NCI-H1436 (cell line): ENCODE measurements at regions not wholly inside any gene's neighbourhood (a gene's known extent, or its start where the extent isn't known, plus 50 kb on each side); places are given as distances from the start of the nearest gene placed in this dataset.
"Not testable (repeated sequence)": the region's sequence is repeated elsewhere in the genome, so short reads cannot be mapped to it uniquely, and the experiment has no call there.

Experiments
- DNase-seq: peaks from one replicate; lab custom pipeline; 2025; lab: John Stamatoyannopoulos, UW

- no peak for DNase-seq
Observed at GRCh38 chr7:152905949-152906348, 146.4 kb downstream of the ACTR3B start.

GRCh38 chr7:152907042-152907761 lies 147.7 kb downstream of the ACTR3B start:
- DNase-seq = no peak

DNA sequence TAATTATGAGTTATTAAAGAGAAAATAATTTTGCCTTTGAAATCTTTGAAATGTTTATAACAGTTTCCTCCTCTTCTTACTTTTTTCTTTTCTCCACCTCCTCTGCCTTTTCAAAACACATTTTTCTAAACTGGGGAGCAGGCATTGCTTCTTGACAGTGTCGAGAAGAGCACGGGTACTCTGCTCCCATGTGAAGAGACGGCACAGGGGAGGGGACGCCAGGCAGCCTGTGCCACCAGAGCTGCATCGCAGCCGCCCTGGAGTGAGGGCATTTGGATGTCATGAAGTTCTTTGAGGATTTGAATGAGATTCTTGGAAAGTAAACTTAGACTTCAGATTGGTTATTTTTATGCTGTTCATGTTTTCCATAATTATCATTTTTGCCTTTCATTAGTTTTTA lies 149.7 kb downstream of the ACTR3B start:
- no peak for DNase-seq

DNA sequence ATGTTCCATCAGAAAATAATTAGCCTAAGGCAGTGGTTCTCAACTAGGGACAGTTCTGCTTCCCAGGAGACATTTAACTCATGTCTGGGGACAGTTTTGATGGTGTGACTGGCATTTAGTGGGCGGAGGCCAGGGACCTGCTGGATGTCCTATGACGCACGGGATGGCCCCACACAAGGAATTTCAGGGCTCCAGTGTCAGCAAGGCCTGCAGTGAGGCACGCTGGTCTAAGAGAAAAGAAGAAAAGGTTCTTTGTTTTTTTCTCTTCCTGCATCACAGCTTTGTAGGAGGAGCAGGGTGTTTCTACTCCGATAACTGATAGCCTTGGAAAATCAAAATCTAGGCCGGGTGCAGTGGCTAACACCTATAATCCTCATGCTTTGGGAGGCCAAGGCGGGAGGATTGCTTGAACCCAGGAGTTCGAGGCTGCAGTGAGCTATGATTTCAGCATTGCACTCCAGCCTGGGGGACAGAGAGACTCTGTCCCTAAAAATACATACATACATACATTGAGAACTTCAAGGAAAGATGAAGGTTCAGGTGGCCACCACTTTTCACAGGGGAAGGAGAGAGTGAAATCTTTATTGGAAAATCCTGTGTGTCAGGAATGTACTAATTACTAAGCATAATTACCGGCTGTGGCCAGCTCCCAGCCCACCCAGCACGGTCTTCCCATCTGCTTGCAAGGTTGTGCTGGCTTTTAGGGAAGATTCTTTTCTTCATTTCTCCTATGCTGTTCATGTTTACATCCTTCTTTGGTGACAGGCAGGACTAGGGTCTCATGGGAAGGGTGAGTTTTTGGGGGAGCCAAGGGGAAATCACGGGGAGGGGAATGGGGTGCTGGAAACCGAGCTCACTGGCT lies 150.4 kb downstream of the ACTR3B start:
- no peak for DNase-seq

GRCh38 chr7:152910545-152911225 lies 151.1 kb downstream of the ACTR3B start:
- DNase-seq = peak; percentile 56

- no peak for DNase-seq
Observed at GRCh38 chr7:152911226-152911560, 151.6 kb downstream of the ACTR3B start.

- DNase-seq = no peak
Observed at GRCh38 chr7:152911922-152912321, 152.4 kb downstream of the ACTR3B start.

GRCh38 chr7:152912511-152912910 lies 153.0 kb downstream of the ACTR3B start:
- no peak for DNase-seq

GRCh38 chr7:152913492-152913891 lies 153.9 kb downstream of the ACTR3B start:
- no peak for DNase-seq

GRCh38 chr7:152914014-152914844 lies 154.7 kb downstream of the ACTR3B start:
- DNase-seq = no peak

GRCh38 chr7:152914845-152915102 lies 155.2 kb downstream of the ACTR3B start:
- DNase-seq = not testable (repeated sequence)

DNA sequence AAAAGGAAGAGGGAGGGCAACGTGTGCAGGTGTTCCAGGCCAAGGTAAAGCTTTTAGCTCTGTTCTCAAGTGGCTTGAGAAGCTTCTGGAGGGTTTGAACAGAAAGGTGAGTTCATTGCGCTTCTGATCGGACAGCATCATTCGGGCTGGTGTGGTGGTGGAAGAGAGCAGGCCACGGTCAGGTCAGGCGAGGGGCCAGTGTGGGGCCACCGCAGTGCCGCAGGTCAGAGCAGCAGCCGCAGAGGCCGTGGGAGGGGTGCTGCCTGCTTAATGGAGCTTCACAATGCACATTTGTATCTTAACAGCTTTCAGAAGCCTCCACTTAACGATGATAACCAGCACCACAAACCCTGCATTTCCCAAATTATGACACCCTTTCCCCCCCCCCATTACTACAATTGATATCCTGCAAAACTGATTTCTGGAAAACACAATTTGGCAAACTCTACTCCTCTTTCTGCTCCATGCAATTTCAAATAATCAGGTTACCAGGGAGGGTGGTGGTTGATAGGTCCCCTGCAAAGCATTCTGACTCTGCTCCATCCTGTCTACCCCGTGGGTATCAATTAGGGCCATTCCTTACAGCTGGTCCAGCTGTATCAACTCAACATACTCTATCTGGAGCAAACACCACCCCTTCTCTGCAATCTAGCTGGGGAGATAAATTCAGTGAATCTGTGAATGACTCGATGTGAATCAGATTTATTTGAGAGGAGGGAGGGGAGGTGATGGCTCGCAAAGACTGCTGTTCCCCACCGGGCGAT lies 162.9 kb downstream of the ACTR3B start:
- DNase-seq = no peak

DNA sequence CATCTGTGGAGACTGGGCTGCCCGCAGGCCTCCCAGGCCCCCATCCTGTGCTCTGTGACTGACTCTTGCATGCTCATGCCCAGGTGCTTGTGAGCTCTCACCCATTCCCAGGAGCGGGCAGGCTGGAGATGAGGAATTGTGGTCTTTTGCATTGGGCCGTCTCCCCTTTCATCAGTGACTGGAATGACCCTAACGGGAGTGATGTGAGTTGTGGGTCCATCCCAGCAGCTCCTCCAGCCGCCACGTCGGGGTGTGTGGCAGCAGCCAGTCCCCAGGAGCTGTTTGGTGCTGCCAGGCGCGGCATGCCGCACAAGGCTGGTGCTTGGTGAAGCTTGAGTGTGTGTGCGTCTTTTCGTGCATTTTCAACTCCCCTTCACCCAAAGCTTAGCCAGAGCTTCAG lies 164.2 kb downstream of the ACTR3B start:
- DNase-seq = no peak

DNA sequence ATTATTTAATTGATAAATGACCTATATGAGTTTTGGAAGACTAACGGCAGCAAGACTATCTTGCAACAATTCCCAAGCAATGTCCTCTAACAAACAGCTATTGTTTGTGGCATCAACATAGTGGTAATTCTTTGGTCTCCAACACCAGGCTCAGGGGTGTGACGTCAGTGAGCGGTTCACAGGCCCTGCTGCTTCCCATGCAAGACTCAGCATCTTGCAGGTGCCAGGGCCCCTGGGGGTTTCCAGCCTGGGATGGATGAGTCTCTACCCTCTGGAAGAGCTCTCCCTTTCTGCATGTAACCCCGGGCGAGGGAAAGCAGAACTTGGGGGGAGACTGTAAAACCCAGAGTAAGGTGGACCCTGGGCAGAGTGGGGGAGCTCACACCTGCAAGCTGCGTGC lies 164.7 kb downstream of the ACTR3B start:
- no peak for DNase-seq

DNA sequence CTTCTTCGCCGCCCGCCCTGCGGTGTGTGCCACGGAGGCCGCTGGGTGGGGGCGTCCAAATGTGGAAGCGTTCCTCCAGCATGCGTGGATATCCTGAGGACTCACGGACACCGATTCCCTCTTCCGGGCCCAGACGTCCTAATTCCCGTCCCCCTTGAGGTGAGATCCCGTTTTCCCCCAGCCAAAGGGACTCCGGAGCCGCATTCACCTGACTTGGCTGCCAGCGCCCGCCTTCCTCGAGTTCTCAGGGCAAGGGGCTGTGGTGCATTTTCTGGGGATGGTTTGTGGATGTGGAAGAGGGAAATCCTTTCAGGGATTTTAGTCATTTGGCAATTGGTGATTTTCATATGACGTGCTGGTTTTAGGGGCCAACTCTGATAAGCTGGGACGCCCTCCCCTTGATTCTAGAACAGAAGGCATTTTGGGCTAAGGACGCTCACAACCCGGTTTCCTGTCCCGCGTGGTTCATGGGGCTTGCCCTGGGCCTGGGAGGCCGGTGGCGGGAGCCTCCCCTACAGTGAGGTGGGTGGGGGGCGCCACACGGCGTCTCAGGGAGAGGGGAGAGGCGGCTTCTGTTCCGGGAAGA lies 165.4 kb downstream of the ACTR3B start:
- no peak for DNase-seq

DNA sequence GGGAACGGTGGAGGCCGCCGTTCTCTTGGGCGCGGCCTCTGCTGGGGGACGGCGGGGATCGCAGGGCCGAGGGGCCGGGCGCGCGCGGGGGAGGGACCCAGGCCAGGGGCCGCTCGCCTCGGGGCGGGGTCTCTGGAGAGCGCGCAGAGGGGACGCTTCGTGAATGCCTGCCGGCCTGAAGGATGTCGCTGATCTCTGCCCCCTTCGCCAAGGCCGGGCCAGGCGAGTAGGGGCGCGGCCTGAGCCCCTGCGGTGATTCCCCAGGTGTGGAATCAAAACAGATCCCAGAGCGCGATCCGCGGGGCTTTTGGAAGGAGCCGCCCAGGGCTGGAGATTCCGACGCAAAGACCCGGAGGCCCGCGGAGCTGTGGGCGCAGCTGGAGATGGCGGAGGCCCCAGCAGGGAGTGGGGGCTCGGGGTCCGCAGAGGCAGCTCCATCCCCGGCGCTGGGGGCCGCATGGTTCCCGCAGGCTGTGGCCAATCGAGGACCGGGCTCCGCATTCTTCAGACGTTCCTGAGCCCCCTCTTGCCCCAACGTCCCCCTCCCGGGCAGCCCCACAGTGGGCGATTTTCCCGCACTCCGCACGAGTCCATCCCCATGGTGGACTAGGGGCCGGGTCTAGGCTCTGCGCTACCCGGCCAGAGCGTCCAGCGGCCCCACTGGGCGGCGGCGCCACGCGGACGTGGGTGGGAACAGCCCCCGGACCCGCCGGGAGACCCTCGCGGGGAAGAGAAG lies 166.0 kb downstream of the ACTR3B start:
- DNase-seq = no peak

DNA sequence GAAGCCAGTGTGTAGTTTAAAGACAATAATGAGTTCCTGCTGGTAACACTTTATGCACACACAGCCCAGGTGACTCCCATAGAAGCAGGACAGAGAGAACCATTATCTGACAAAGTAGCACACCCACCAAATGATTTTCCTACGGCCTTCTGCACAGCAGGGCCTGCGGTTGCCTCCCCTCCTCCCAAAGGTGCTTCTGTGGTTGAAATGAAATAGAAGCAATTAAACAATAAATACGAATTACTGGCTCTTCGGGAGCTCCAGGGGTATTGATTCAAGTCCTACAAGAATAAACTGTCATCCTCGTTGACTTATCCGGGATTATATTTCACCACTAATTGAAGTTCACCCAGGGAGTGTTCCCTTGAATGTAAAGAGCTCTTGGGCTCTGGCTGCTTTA lies 172.1 kb downstream of the ACTR3B start:
- peak; percentile 85 for DNase-seq

- no peak for DNase-seq
Observed at GRCh38 chr7:152937282-152937681, 177.7 kb downstream of the ACTR3B start.

- not testable (repeated sequence) for DNase-seq
Observed at GRCh38 chr7:152946616-152947015, 187.1 kb downstream of the ACTR3B start.

GRCh38 chr7:152947686-152948085 lies 188.1 kb downstream of the ACTR3B start:
- DNase-seq = no peak
